OCI-M1 (cell line): ENCODE measurements at regions not wholly inside any gene's neighbourhood (a gene's known extent, or its start where the extent isn't known, plus 50 kb on each side); places are given as distances from the start of the nearest gene placed in this dataset.
A peak's percentile ranks its signal among the peaks of the same experiment; 100 is the strongest.

Experiments used
- DNase-seq: peaks from one replicate; lab custom pipeline; 2025; lab: John Stamatoyannopoulos, UW

GRCh38 chr1:73953586-73953985 is 244.4 kb downstream of the LRRIQ3 start:
- no peak for DNase-seq

GRCh38 chr1:73953186-73953585 is 244.8 kb downstream of the LRRIQ3 start:
- no peak for DNase-seq

GRCh38 chr1:73948055-73948454 is 249.9 kb downstream of the LRRIQ3 start:
- DNase-seq = peak; percentile 22

GRCh38 chr1:73947009-73947408 is 251.0 kb downstream of the LRRIQ3 start:
- no peak for DNase-seq

- DNase-seq = no peak
Observed at GRCh38 chr1:73943270-73943669, 254.7 kb downstream of the LRRIQ3 start.

- no peak for DNase-seq
Observed at GRCh38 chr1:73930293-73930692, 267.7 kb downstream of the LRRIQ3 start.

- DNase-seq = no peak
Observed at GRCh38 chr1:73914951-73915350, 283.0 kb downstream of the LRRIQ3 start.

GRCh38 chr1:73913025-73913424 is 285.0 kb downstream of the LRRIQ3 start:
- DNase-seq = no peak

GRCh38 chr1:73911849-73912248 is 286.1 kb downstream of the LRRIQ3 start:
- DNase-seq = no peak

GRCh38 chr1:73910466-73910865 is 287.5 kb downstream of the LRRIQ3 start:
- DNase-seq = peak; percentile 87

- no peak for DNase-seq
Observed at GRCh38 chr1:73910062-73910461, 287.9 kb downstream of the LRRIQ3 start.

- peak; percentile 45 for DNase-seq
Observed at GRCh38 chr1:73909043-73909562, 288.9 kb downstream of the LRRIQ3 start.

- DNase-seq = no peak
Observed at GRCh38 chr1:73907051-73907450, 290.9 kb downstream of the LRRIQ3 start.

GRCh38 chr1:73903092-73903491 is 294.9 kb downstream of the LRRIQ3 start:
- no peak for DNase-seq

- DNase-seq = peak; percentile 8
Observed at GRCh38 chr1:73901738-73902137, 296.2 kb downstream of the LRRIQ3 start.

- no peak for DNase-seq
Observed at GRCh38 chr1:73899311-73899710, 298.7 kb downstream of the LRRIQ3 start.

GRCh38 chr1:73898540-73898939 is 299.4 kb downstream of the LRRIQ3 start:
- DNase-seq = peak; percentile 28

GRCh38 chr1:73887412-73887811 is 310.6 kb downstream of the LRRIQ3 start:
- no peak for DNase-seq

GRCh38 chr1:73886716-73887115 is 311.3 kb downstream of the LRRIQ3 start:
- no peak for DNase-seq

- DNase-seq = no peak
Observed at GRCh38 chr1:73874806-73875205, 323.2 kb downstream of the LRRIQ3 start.

GRCh38 chr1:73868810-73869336 is 329.1 kb downstream of the LRRIQ3 start:
- DNase-seq = no peak

GRCh38 chr1:73862355-73862754 is 335.6 kb downstream of the LRRIQ3 start:
- DNase-seq = no peak

- DNase-seq = peak; percentile 71
Observed at GRCh38 chr1:73860421-73860950, 337.5 kb downstream of the LRRIQ3 start.

- peak; percentile 28 for DNase-seq
Observed at GRCh38 chr1:73859227-73859626, 338.7 kb downstream of the LRRIQ3 start.
